VCaP (cell line): ENCODE measurements at regions not wholly inside any gene's neighbourhood (a gene's known extent, or its start where the extent isn't known, plus 50 kb on each side); places are given as distances from the start of the nearest gene placed in this dataset.

Experiments used
- H3K27ac ChIP-seq: fragments of 450-650 bp; 2 replicates; pipeline ENCODE4 v1.5.1; 2017
- CTCF ChIP-seq: fragments of 450-650 bp; conservative IDR thresholded peaks from 2 replicates; pipeline ENCODE4 v1.5.1; 2017; ENCODE audit warnings: mild to moderate bottlenecking, moderate library complexity

DNA sequence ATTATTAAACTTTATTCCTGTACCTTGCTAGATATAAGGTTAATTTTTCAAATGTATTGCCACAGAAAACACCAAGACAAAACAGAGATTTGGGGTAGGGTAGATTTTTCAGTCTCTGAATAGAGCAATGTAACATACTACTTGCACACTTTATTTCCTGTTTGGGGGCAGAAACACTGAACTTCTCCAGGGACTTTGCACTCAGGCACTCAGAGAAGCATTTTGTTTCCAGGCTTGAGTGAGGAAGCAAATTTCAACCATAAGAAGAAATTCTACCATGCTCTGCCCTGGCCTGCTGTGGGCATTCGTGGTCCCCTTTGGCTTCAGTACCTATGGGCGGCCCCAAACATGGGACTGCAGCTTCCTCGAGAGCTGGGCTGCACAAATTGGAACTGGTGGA, 399.1 kb downstream of the DAD1 start:
- H3K27ac ChIP-seq: no peak overlapping the region
- TF ChIP-seq CTCF: no peak

DNA sequence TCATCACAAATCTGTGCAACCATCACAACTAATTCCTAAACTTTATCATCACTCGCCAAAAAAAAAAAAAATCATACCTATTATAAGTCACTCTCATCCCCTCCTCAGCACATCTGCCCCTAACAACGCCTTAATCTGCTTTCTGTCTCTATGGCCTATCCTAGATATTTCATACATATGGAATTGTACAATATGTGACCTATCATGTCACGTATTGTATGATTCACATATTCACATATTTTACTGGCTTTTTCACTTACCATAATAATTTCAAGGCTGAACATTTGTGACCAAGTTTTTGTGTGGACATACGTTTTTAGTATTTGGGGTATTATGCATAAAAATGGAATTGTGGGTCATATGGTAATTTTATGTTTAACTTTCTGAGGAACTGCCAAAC, 400.7 kb downstream of the DAD1 start:
- no peak for TF ChIP-seq CTCF
- H3K27ac ChIP-seq: no peak overlapping the region

- no peak overlapping the region for H3K27ac ChIP-seq
- no peak for TF ChIP-seq CTCF
Observed at GRCh38 chr14:22185789-22186188, 403.2 kb downstream of the DAD1 start.

GRCh38 chr14:22185191-22185590, 403.8 kb downstream of the DAD1 start:
- no peak for TF ChIP-seq CTCF

GRCh38 chr14:22184830-22185168, 404.2 kb downstream of the DAD1 start:
- TF ChIP-seq CTCF: no peak
- no peak overlapping the region for H3K27ac ChIP-seq

More at GRCh38 chr14:22185191-22185590, 403.8 kb downstream of the DAD1 start:
- H3K27ac ChIP-seq: no peak overlapping the region

- H3K27ac ChIP-seq: no peak overlapping the region
- no peak for TF ChIP-seq CTCF
Observed at GRCh38 chr14:22184157-22184829, 404.7 kb downstream of the DAD1 start.

GRCh38 chr14:22180045-22180444, 409.0 kb downstream of the DAD1 start:
- no peak for TF ChIP-seq CTCF
- no peak overlapping the region for H3K27ac ChIP-seq
